Caki2 (cell line): ENCODE measurements at regions not wholly inside any gene's neighbourhood (a gene's known extent, or its start where the extent isn't known, plus 50 kb on each side); places are given as distances from the start of the nearest gene placed in this dataset.
"Not testable (repeated sequence)": the region's sequence is repeated elsewhere in the genome, so short reads cannot be mapped to it uniquely, and the experiment has no call there.

ENCODE experiments used
- DNase-seq: peaks from one replicate; pipeline ENCODE4 v3.0.0-alpha.2; 2015; ENCODE audit warnings: low read depth
- in situ Hi-C: cut with HindIII; loops from 2 replicates; pipeline ENCODE4 v1.10.0; 2016; ENCODE audit warnings: low sequenced_read_pairs, low pct_unique_long_range_greater_than_20kb, mixed read lengths

DNA sequence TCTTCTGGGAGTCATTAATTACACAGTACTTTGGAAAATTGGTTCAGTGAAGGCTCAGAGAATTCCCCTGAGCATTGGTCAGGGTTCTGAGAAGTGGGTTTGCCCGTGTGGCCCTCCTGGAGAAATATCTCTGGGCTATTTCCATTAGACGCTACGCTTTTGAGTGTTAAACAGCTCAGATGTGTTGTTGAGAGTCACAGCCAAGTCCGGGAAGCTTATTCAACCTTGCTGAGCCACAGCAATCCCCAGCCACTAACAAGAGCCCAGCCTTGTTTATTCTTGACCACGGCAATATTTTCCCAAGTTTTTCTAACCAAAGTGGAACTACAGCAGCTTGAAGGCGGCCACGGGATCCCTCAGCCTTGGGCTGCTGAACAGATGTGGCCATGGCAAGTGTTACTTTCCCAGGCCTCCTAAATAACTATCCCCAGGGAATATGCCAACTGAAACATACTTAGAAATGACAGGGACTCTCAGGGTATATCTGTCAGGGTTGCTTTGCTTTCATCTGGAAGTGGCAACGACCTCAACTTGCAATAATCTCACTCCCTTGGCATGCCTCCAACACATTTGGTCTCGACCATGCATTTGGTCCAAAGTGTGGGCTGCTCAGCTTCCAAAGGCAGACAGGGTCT lies 214.7 kb downstream of the EMX2 start:
- in situ Hi-C loops, result loop anchor here (10.0 kb wide), 1 partner anchor 538 kb away; no protein-coding TSS in a partner anchor
- no peak for DNase-seq

DNA sequence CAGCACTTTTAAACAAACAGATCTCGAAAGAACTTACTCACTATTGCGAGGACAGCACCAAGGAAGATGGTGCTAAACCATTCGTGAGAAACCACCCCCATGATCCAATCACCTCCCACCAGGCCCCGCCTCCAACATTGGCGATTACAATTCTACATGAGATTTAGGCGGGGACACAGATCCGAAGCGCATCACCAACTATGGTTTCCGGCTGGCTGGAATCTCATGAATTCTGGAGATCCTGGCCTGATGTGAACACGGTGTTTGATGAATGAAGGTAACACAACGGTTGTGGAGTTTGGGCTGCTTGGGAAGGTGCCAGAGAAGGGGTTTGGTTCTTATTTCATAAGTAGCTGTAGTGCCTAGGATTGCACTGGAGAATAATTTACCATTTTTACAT lies 216.7 kb downstream of the EMX2 start:
- in situ Hi-C loops, result loop anchor here (10.0 kb wide), 1 partner anchor 536 kb away; no protein-coding TSS in a partner anchor
- no peak for DNase-seq

DNA sequence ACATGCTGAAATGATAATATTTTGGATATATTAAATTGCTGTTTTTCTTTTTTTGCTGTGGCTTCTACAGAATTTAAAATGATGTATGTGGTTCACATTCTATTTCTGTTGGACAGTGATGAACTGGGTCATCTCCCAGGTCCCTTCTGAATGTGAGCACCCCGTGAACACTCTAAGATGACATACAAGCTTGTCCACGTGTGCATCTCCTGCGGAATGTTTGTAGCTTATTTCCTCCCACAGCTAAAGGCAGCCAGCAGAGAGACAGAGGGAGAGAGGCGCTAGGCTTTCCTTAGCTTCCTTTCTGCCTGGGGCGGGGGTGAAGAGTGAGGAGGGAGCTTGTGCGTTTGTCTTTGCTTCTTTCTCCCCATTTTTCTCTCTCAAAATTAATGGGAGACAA lies 219.1 kb downstream of the EMX2 start:
- in situ Hi-C loops, result no loop called here
- no peak for DNase-seq

DNA sequence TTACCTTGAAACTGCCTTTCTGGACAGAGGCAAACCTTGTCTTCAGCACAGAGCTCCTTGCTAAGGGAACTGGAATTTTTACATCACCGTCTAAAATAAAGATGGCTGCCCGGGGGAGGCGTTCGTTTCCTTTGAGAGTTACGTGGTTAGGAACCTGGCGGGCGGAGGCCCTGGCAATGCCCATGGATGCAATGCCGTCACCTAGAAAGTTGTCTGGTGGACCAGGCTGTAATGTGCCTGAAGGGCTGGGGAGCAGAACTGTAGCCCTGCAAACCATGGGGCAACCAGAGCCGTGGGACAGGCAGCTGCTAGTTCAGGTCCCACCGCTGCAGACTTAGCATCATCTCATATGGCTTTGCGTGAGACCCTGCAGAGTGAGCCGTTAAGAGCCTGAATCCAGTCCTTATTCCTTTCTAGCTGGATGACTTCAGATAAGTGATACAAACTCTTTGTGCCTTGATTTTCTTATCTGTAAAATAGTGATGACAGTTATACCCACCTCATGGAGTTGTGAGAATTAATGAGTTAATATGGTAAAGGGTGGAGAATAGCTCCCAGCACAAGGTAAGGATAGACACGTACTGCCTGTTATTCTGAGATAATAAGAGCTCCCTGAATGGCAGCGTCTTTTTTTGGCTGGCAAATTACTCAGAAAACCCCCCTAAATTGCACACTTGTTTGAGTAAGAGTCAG lies 219.7 kb downstream of the EMX2 start:
- no peak for DNase-seq
- in situ Hi-C loops, result no loop called here

DNA sequence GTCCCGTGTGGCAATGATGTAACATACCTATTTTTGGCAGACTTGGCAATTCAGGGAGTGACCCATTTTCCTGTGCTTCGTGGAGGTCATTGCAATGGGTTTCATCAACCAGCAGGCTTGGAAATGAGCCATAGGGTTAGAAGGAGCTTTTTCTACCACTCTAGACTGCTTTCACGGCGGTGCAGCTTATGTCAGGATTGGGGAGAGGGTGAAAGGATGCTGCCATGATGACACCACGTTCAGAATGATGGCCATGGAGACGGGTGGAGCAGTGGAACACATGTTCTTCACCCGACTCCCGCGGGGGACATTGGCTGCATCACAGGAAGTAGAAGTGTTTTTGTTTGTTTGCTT lies 220.2 kb downstream of the EMX2 start:
- in situ Hi-C loops, result no loop called here
- DNase-seq, result no peak

DNA sequence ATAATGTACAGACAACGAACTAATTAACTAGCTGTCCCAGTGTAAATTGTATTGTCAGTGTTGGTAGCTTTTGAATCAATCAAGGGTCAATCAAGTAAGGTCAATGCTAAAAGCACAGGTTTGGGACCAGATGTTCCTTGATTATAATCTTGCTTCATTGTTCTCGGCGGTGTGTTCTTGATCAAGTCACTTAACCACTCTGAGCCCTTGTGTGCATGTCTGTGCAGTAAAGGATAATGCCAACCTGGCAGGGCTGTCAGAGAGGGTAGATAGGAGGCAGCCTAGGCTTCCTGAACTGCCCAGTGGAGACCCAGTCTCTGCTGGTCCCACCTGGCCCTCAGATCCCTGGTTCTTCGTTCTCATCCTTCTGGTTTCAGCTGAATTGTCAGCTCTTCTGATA lies 221.0 kb downstream of the EMX2 start:
- no peak for DNase-seq
- in situ Hi-C loops, result no loop called here

DNA sequence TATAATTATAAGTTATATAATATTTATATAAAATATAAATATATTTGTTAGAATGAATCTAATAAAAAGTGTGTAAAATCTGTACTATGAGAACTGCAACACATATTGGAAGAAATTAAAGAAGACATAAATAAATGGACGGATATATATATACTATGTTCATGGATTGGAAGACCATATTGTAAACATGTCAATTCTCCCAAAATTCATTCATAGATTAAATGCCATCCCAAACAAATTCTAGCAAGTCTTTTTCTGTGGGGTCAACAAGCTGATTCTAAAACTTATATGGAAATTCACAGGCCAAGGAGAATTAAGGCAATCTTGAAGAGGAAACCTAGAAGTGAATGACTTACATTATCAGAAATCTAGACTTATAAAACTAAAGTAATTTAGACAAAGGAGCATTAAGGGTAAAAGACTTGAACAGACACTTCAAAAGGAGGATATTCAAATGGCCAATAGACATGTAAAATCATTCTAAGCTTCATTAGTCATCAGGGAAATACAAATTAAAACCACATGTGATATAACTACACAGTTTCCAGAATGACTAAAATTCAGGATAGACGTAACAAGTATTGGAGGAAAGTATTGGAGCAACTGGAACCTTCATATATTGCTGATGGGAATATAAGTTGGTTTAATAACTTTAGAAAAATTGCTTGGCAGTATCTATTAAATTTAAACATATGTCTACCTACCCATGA lies 225.9 kb downstream of the EMX2 start:
- no peak for DNase-seq
- in situ Hi-C loops, result no loop called here

DNA sequence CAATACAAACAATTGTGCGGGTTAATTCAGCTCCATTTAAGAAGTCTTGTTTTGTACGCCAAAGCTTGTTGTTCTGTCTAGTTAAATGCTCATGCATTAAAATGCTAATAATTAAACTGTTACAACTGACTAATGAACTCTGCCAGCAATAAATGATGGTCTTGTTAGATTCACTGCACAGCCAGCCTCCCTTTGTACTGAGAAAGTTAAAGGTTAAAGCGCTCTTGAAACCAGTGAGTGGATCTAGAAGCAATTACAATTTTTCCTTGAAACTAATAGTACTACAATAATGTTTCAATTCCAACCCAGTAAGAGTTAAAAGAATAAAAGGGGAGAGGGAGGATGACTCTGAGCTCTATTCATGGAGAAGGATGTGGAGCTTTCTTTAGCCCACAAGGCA lies 233.0 kb downstream of the EMX2 start:
- in situ Hi-C loops, result no loop called here
- DNase-seq, result no peak

DNA sequence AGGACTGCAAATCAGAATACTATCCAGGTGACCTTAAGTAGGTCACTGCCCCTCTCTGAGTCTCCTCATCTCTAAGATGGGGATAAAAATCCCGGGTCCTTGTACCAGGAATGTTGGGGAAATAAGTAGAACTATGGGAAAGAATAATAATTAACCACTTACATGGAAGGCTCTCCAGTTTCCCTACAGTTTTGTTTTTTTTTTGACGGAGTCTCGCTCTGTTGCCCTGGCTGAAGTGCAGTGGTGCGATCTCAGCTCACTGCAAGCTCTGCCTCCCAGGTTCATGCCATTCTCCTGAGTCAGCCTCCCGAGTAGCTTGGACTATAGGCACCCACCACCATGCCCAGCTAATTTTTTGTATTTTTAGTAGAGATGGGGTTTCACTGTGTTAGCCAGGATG lies 234.7 kb downstream of the EMX2 start:
- in situ Hi-C loops, result not testable (repeated sequence)
- peak; percentile 60 for DNase-seq

DNA sequence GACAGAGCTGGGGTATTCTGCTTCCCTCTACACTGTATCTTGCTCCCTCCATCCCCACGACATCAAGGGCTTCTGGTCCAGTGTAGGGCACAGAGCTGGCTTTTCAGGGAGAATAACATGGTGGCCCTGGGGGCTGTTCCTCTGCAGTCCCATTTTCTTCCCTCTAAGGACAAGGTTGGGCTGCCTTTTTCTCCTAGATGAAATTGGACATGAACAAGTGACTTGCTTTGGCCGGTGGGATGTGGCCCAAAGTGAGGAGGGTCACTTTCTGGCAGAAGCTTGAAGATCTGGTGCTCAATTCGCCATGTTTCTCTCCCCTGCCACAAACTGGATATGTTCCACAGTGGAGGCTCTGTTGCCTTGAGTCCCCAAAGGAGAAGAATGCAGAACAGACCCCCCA lies 235.7 kb downstream of the EMX2 start:
- DNase-seq, result no peak
- in situ Hi-C loops, result no loop called here

DNA sequence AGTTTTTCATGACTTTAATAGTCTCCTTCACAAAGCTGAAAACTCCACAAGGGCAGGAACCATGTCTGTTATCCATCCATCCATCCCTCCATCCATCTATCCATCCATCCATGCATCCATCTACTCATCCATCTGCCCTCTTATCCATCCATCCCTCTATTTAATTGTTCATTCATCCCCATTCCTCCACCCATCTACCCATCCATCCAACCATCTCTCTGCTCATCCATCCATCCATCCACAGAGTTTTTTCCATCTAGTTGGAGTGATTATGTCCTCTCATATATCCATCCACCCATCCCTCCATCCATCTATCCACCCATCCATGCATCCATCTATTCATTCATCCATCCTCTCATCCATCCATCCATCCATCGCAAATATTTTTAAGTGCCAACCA lies 237.9 kb downstream of the EMX2 start:
- in situ Hi-C loops, result no loop called here
- no peak for DNase-seq

DNA sequence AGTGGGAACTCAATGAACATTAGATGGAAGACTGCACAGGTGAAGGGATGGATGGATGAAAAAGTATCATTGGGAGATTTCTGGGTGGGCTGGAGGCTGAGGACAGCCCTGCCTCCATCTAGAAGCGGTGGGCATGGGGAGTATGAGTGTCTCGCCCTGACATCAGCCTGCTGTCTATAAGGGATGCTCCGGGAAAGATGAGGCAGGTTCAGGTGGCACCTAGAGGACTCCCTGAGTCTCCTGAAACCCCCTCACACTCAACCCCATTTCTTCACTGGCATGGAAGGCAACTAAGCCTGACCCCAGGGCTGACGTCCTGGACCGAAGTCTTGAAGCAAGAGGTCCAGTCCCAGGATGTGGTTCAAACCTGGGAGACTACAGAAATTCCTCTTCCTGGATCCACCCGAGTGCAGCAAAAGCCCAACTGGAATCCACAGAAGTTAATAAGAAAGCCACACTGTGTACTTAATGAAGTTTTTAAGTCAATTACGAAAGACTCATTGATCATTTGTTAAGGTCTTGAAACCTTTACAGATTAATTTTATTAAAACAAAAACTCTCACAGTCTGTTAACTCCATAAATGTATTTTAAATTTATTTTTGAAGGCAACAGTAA lies 238.8 kb downstream of the EMX2 start:
- in situ Hi-C loops, result no loop called here
- no peak for DNase-seq

DNA sequence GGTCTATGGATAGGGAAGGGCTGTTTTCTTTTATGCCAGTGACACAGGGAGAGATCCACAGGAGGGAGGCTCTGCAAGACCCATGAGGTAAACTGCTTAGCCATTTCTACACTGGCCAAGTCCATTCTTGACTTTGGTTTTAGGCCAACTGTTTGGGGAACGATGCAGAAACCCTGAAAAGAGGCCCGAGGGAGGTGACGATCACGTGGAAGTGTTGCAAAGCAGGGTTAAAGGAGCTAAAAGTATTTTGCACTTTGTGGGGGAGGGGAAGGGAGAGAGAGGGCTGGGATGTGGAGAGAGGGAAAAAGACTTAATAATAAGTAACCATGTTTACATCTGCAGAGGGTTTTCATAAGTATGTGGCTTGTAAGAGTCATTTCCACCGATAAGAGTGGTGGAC lies 239.7 kb downstream of the EMX2 start:
- no peak for DNase-seq
- in situ Hi-C loops, result no loop called here

DNA sequence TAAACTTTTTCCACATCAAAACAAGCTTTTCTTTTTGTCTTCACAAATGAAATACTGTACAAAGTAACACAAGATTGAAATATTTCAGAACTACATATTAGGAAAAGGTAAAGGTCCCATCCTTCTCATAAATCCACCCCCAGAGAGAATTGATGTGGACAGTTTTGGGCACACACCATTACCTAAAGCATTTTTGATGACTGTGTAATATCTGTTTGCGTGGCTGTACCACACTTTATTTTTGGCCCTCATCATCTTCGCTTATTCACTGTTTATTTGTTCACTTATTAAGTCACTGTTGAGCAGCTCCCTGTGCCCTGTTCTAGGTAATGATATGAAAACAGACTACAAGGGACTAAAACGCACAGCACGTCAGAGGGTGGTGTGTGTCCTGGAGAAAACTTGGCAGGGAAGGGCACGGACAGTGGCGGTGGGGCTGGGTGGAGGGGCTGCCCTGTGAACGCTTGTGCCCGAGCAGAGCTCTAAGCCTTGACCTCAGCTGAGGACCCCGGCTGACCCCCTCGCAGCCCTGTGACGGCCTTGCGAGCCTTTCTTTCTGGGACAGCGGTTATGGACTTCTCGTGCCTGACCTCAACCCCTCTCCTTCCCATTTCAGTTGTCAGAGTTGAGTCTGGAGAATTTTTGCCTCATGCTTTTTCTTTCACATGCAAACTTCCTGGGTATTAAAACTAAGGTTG lies 241.3 kb downstream of the EMX2 start:
- no peak for DNase-seq
- in situ Hi-C loops, result no loop called here

DNA sequence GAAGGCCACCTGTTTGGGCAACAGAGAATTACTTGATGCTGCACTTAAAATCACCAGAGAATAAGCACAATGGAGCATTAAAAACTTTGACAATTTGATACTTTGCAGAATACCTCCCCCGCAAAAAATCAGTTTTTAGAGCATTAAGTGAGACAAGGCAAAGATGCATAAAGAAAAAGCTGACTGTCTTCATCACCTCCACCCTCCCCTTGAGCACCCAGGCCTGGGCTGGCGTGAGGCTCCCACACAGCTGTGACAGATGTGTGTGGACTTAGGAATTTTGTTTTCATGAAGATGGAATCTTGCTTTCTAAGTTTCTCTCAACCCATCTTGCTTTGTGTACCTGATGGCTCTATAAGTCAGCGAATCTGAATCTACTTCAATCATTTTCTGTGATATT lies 242.2 kb downstream of the EMX2 start:
- DNase-seq, result no peak
- in situ Hi-C loops, result no loop called here

DNA sequence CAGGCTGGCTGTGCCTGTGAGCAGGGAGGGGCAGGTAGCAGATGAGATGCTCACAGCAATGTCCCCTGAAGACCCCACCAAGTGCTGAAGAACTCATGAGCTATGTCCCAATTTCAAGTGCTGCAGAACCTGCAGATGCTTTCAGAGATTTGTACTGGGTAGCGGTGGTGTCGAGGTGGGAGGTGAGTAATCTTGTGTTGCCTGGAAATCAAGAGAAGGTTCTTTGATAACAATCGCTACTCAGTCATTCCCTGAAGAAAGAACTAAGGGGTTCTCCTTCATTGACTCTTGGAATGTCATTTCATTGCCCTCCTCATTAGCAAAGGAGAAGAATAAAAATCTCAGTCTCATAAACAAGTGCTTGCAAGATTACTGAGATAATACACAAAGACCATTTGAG lies 246.4 kb downstream of the EMX2 start:
- in situ Hi-C loops, result no loop called here
- no peak for DNase-seq

DNA sequence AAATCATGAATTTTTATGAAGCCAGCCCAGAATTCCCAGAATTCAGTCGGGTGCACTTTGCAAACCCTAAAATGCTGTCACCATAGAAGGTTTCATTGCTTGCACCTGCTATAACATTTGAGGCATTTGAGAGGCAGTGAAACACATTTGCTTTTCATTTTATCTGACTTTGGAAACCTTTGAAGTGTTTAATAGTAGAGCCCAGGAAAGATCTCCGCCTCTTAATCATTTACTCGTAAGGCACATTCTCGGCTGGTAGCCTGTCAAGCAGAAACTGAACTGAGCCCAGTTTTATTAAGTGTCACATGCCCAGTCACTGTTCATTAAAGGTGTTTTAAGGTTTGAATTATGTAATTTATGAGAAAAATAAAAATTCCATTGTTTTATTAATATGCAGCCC lies 247.6 kb downstream of the EMX2 start:
- in situ Hi-C loops, result no loop called here
- DNase-seq, result no peak

DNA sequence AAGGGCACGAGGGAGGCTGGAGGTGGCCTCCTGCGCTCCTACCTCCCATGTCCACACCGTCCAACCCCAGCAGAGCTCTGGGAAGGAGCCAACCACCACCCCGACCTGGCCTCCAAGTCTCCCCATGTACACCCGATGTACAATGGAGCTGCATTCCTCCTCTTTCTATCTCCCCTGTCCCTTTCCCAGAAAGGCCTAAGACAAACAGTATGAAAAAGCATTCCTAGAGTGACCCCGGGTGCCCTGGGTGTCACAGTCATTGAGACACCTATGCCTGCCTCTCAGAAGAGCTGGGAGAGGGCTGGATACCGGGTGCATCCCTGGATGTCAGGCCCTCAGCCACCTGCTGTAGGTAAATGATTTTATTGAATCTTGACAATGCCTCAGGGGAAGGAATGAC lies 248.1 kb downstream of the EMX2 start:
- in situ Hi-C loops, result no loop called here
- no peak for DNase-seq

DNA sequence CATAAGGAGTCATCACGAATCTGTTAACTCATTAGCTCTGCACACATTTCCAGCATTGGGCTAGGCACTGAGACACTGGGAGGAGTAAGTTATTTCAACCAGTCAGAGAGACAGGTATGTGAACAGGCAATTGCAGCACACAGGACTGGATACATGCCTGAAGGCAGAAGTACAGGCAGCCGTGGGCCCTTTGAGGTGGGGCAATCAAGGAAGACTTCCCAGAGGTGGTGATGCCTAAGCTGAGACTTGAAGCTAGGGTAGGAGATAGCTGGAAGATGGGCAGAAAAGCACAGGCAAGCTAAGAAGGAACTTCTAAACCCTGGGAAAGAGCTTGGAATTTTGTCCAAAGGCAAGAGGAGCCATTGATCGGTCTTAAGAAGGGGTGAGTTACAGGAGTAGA lies 249.7 kb downstream of the EMX2 start:
- in situ Hi-C loops, result no loop called here

More for the DNA sequence above, 249.7 kb downstream of the EMX2 start:
- no peak for DNase-seq
